ENCODE measurements at regions not wholly inside any gene's neighbourhood (a gene's known extent, or its start where the extent isn't known, plus 50 kb on each side); places are given as distances from the start of the nearest gene placed in this dataset.

- in situ Hi-C loops (cut with HindIII; ENCODE audit: low pct_ligation_motif_present, low pct_unique_long_range_greater_than_20kb, low sequenced_read_pairs) = no loop called here
- no peak for DNase-seq
Measured at GRCh38 chr2:12348216-12348615, 368.5 kb upstream of the TRIB2 start.

GRCh38 chr2:12350821-12351220 lies 365.9 kb upstream of the TRIB2 start:
- in situ Hi-C loops (cut with HindIII; ENCODE audit: low pct_ligation_motif_present, low pct_unique_long_range_greater_than_20kb, low sequenced_read_pairs) = no loop called here
- no peak for DNase-seq

GRCh38 chr2:12352889-12353288 lies 363.8 kb upstream of the TRIB2 start:
- no peak for DNase-seq
- in situ Hi-C loops (cut with HindIII; ENCODE audit: low pct_ligation_motif_present, low pct_unique_long_range_greater_than_20kb, low sequenced_read_pairs) = no loop called here

- in situ Hi-C loops (cut with HindIII; ENCODE audit: low pct_ligation_motif_present, low pct_unique_long_range_greater_than_20kb, low sequenced_read_pairs) = no loop called here
- no peak for DNase-seq
Measured at GRCh38 chr2:12361506-12361905, 355.2 kb upstream of the TRIB2 start.

GRCh38 chr2:12363138-12363537 lies 353.6 kb upstream of the TRIB2 start:
- DNase-seq = no peak
- in situ Hi-C loops (cut with HindIII; ENCODE audit: low pct_ligation_motif_present, low pct_unique_long_range_greater_than_20kb, low sequenced_read_pairs) = no loop called here

- in situ Hi-C loops (cut with HindIII; ENCODE audit: low pct_ligation_motif_present, low pct_unique_long_range_greater_than_20kb, low sequenced_read_pairs) = no loop called here
- no peak for DNase-seq
Measured at GRCh38 chr2:12363569-12363968, 353.2 kb upstream of the TRIB2 start.

- no peak for DNase-seq
- in situ Hi-C loops (cut with HindIII; ENCODE audit: low pct_ligation_motif_present, low pct_unique_long_range_greater_than_20kb, low sequenced_read_pairs) = no loop called here
Measured at GRCh38 chr2:12369566-12369965, 347.2 kb upstream of the TRIB2 start.

- in situ Hi-C loops (cut with HindIII; ENCODE audit: low pct_ligation_motif_present, low pct_unique_long_range_greater_than_20kb, low sequenced_read_pairs) = no loop called here
- no peak for DNase-seq
Measured at GRCh38 chr2:12376025-12376424, 340.7 kb upstream of the TRIB2 start.

- DNase-seq = no peak
- in situ Hi-C loops (cut with HindIII; ENCODE audit: low pct_ligation_motif_present, low pct_unique_long_range_greater_than_20kb, low sequenced_read_pairs) = no loop called here
Measured at GRCh38 chr2:12379143-12379542, 337.6 kb upstream of the TRIB2 start.

GRCh38 chr2:12381543-12382325 lies 335.0 kb upstream of the TRIB2 start:
- no peak for DNase-seq
- in situ Hi-C loops (cut with HindIII; ENCODE audit: low pct_ligation_motif_present, low pct_unique_long_range_greater_than_20kb, low sequenced_read_pairs) = no loop called here

- DNase-seq = no peak
- in situ Hi-C loops (cut with HindIII; ENCODE audit: low pct_ligation_motif_present, low pct_unique_long_range_greater_than_20kb, low sequenced_read_pairs) = no loop called here
Measured at GRCh38 chr2:12382366-12382765, 334.4 kb upstream of the TRIB2 start.

GRCh38 chr2:12389344-12390045 lies 327.2 kb upstream of the TRIB2 start:
- DNase-seq = no peak
- in situ Hi-C loops (cut with HindIII; ENCODE audit: low pct_ligation_motif_present, low pct_unique_long_range_greater_than_20kb, low sequenced_read_pairs) = no loop called here

- in situ Hi-C loops (cut with HindIII; ENCODE audit: low pct_ligation_motif_present, low pct_unique_long_range_greater_than_20kb, low sequenced_read_pairs) = no loop called here
- no peak for DNase-seq
Measured at GRCh38 chr2:12391116-12391515, 325.6 kb upstream of the TRIB2 start.

- DNase-seq = no peak
- in situ Hi-C loops (cut with HindIII; ENCODE audit: low pct_ligation_motif_present, low pct_unique_long_range_greater_than_20kb, low sequenced_read_pairs) = no loop called here
Measured at GRCh38 chr2:12396699-12397098, 320.0 kb upstream of the TRIB2 start.

- no peak for DNase-seq
- in situ Hi-C loops (cut with HindIII; ENCODE audit: low pct_ligation_motif_present, low pct_unique_long_range_greater_than_20kb, low sequenced_read_pairs) = no loop called here
Measured at GRCh38 chr2:12397854-12398253, 318.9 kb upstream of the TRIB2 start.

GRCh38 chr2:12399240-12399639 lies 317.5 kb upstream of the TRIB2 start:
- DNase-seq = no peak
- in situ Hi-C loops (cut with HindIII; ENCODE audit: low pct_ligation_motif_present, low pct_unique_long_range_greater_than_20kb, low sequenced_read_pairs) = no loop called here

GRCh38 chr2:12400543-12400942 lies 316.2 kb upstream of the TRIB2 start:
- in situ Hi-C loops (cut with HindIII; ENCODE audit: low pct_ligation_motif_present, low pct_unique_long_range_greater_than_20kb, low sequenced_read_pairs) = no loop called here
- no peak for DNase-seq

- no peak for DNase-seq
- in situ Hi-C loops (cut with HindIII; ENCODE audit: low pct_ligation_motif_present, low pct_unique_long_range_greater_than_20kb, low sequenced_read_pairs) = no loop called here
Measured at GRCh38 chr2:12402440-12403139, 314.1 kb upstream of the TRIB2 start.

- no peak for DNase-seq
- in situ Hi-C loops (cut with HindIII; ENCODE audit: low pct_ligation_motif_present, low pct_unique_long_range_greater_than_20kb, low sequenced_read_pairs) = no loop called here
Measured at GRCh38 chr2:12404497-12404896, 312.2 kb upstream of the TRIB2 start.

GRCh38 chr2:12407160-12407559 lies 309.6 kb upstream of the TRIB2 start:
- no peak for DNase-seq

More at GRCh38 chr2:12407160-12407559, 309.6 kb upstream of the TRIB2 start:
- in situ Hi-C loops (cut with HindIII; ENCODE audit: low pct_ligation_motif_present, low pct_unique_long_range_greater_than_20kb, low sequenced_read_pairs) = no loop called here

Data from ACHN (cell line).